Fibroblast of skin of back (primary cell): ENCODE measurements at regions not wholly inside any gene's neighbourhood (a gene's known extent, or its start where the extent isn't known, plus 50 kb on each side); places are given as distances from the start of the nearest gene placed in this dataset.

ENCODE experiments used
- DNase-seq: peaks from one replicate; pipeline ENCODE4 v3.0.0-alpha.2; 2013

GRCh38 chr18:38586327-38586726 is 1020.7 kb upstream of the CELF4 start:
- DNase-seq = no peak

GRCh38 chr18:38579764-38580163 is 1014.2 kb upstream of the CELF4 start:
- DNase-seq = no peak

GRCh38 chr18:38576916-38577315 is 1011.3 kb upstream of the CELF4 start:
- DNase-seq = no peak

- no peak for DNase-seq
Measured at GRCh38 chr18:38576349-38576748, 1010.8 kb upstream of the CELF4 start.

GRCh38 chr18:38575648-38576047 is 1010.0 kb upstream of the CELF4 start:
- DNase-seq = no peak

- no peak for DNase-seq
Measured at GRCh38 chr18:38575023-38575422, 1009.4 kb upstream of the CELF4 start.

- DNase-seq = no peak
Measured at GRCh38 chr18:38572554-38573111, 1007.0 kb upstream of the CELF4 start.

GRCh38 chr18:38571651-38572050 is 1006.1 kb upstream of the CELF4 start:
- DNase-seq = no peak

GRCh38 chr18:38565513-38565912 is 999.9 kb upstream of the CELF4 start:
- DNase-seq = no peak

- DNase-seq = no peak
Measured at GRCh38 chr18:38563396-38563980, 997.9 kb upstream of the CELF4 start.

GRCh38 chr18:38557006-38557405 is 991.4 kb upstream of the CELF4 start:
- no peak for DNase-seq

GRCh38 chr18:38552732-38553321 is 987.2 kb upstream of the CELF4 start:
- no peak for DNase-seq

- DNase-seq = no peak
Measured at GRCh38 chr18:38551881-38552280, 986.3 kb upstream of the CELF4 start.

- peak; percentile 1 for DNase-seq
Measured at GRCh38 chr18:38545071-38545470, 979.5 kb upstream of the CELF4 start.

GRCh38 chr18:38539856-38540255 is 974.3 kb upstream of the CELF4 start:
- no peak for DNase-seq

GRCh38 chr18:38539371-38539770 is 973.8 kb upstream of the CELF4 start:
- DNase-seq = no peak

- DNase-seq = no peak
Measured at GRCh38 chr18:38534073-38534472, 968.5 kb upstream of the CELF4 start.

- DNase-seq = no peak
Measured at GRCh38 chr18:38526922-38527321, 961.3 kb upstream of the CELF4 start.

- no peak for DNase-seq
Measured at GRCh38 chr18:38525039-38525438, 959.4 kb upstream of the CELF4 start.

- no peak for DNase-seq
Measured at GRCh38 chr18:38520786-38521185, 955.2 kb upstream of the CELF4 start.

GRCh38 chr18:38502539-38502938 is 936.9 kb upstream of the CELF4 start:
- DNase-seq = no peak

- DNase-seq = no peak
Measured at GRCh38 chr18:38497266-38497665, 931.7 kb upstream of the CELF4 start.

- DNase-seq = no peak
Measured at GRCh38 chr18:38496222-38496793, 930.7 kb upstream of the CELF4 start.

GRCh38 chr18:38494065-38494464 is 928.5 kb upstream of the CELF4 start:
- DNase-seq = no peak
